GM12874 (cell line): ENCODE measurements at regions not wholly inside any gene's neighbourhood (a gene's known extent, or its start where the extent isn't known, plus 50 kb on each side); places are given as distances from the start of the nearest gene placed in this dataset.

Source experiments
- CTCF ChIP-seq: IDR thresholded peaks from 2 replicates; pipeline ENCODE4 v1.5.1; 2011; ENCODE audit warnings: low read depth, mild to moderate bottlenecking, control low read depth, low read length, moderate library complexity; ENCODE audit not compliant: insufficient read depth

GRCh38 chr12:115857160-115857920 is 420.2 kb downstream of the MED13L start:
- no peak for TF ChIP-seq CTCF

DNA sequence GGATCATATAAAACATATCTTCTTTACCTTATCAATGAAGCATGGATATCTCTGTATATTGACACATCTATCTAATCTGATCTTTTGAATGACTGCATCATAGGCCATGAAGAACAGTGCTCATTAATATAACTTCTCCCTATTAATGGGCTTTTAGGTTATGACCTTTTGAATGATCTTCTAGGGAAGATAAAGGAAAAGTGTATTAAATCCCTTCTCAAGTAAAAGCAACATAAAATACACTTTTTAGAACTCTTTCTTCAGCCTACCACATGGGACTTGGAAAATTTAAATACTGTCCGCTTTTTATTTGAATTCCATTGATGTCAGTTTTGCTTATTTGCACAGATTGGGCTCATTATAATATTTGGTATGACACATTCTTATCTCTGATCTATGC is 425.4 kb downstream of the MED13L start:
- no peak for TF ChIP-seq CTCF

GRCh38 chr12:115850957-115851356 is 426.5 kb downstream of the MED13L start:
- TF ChIP-seq CTCF = no peak

DNA sequence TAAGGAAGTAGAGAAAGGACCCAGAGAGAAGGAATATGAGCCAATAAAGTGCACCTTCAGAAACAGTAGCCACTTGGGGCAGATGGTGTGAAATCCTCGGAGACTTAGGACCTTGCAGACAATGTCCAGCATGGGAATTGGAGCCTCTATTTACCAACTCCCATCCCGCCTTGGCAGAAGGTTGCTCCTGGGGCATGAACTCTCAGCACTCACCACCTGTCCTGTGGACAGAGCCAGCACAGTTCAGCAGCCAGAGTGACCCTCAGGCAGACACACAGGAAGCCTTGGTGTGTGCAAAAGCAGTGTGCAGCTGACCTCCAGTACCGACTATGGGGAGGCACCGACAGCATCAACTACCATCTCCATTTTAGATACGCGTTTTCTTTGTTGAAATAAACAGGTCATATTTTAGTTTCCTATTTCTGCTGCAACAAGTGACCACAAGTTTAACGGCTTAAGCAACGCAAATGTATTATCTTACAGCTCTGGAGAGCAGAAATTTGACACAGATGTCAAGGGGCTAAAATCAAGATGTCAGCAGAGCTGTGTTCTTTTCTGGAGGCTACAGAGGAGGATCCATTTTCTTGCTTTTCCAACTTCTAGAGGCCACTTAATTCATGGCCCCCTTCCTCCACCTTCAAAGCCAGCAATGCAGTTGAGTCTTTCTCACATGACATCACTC is 428.1 kb downstream of the MED13L start:
- TF ChIP-seq CTCF = no peak

GRCh38 chr12:115847398-115847797 is 430.1 kb downstream of the MED13L start:
- TF ChIP-seq CTCF = no peak

DNA sequence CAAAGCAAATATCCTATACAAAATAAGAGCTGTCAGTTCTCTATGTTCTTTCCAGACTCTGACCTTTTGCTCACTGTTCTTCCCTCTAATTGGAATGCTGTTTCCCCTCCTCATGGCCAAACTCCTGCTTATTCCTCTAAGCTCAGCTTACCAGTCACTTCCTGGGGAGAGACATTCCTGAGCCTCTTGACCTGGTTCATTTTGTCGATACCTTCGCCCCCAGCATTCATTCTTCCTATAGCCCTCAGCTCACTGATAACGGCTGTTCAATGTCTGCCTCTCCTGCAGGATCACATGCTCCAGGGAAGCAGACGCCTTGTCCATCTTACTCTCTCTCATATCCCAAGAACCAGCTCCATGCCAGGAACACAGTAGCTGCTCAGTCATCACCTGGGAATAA is 431.0 kb downstream of the MED13L start:
- no peak for TF ChIP-seq CTCF

DNA sequence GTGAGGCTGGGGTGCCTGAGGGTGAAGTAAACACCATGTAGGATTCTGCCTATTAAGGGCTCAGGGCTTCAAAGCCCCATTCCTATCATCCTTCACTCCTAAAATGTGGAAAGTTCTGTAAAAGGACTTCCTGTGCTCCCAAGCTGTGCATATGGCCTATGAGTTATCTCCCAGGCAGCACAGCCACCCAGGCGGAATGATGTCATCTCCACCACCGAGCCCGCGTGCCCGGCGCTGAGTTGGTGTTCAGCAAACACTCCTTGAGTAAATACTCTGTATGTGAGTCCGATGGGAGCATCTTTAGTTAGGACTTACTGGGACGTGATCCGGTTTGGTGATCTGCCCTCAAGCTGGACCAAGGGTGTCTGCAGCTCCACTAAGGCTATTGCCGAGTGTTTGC is 437.3 kb downstream of the MED13L start:
- TF ChIP-seq CTCF = no peak
